NT2/D1 (cell line): ENCODE measurements at regions not wholly inside any gene's neighbourhood (a gene's known extent, or its start where the extent isn't known, plus 50 kb on each side); places are given as distances from the start of the nearest gene placed in this dataset.

Experiments
- SUZ12 ChIP-seq: IDR thresholded peaks from 2 replicates; pipeline ENCODE4 v1.6.1; 2011; ENCODE audit not compliant: insufficient read length, insufficient read depth; ENCODE audit errors: extremely low read depth
- YY1 ChIP-seq: IDR thresholded peaks from 2 replicates; pipeline ENCODE4 v1.6.1; 2011; ENCODE audit not compliant: insufficient read length, insufficient read depth

- TF ChIP-seq YY1 (no peak), SUZ12 (no peak)
These were observed 164.1 kb upstream of the IGSF21 start for GRCh38 chr1:17943506-17943905.
